Parathyroid adenoma (tissue), 2 donors: ENCODE measurements at regions not wholly inside any gene's neighbourhood (a gene's known extent, or its start where the extent isn't known, plus 50 kb on each side); places are given as distances from the start of the nearest gene placed in this dataset.

Experiments
- H2AFZ ChIP-seq: fragments of 300-600 bp; sonication (generic); one replicate; pipeline ENCODE4 v1.7.0; 2017; ENCODE audit warnings: antibody characterized with exemption, mild to moderate bottlenecking
- H3K27ac ChIP-seq: fragments of 300-600 bp; sonication (generic); one replicate; pipeline ENCODE4 v1.7.0; 2017
- H3K27me3 ChIP-seq: fragments of 300-600 bp; sonication (generic); one replicate; pipeline ENCODE4 v1.7.0; 2017; ENCODE audit warnings: low read length; ENCODE audit not compliant: control insufficient read depth, insufficient read depth
- H3K36me3 ChIP-seq: fragments of 300-600 bp; sonication (generic); one replicate; pipeline ENCODE4 v1.7.0; 2017; ENCODE audit warnings: low read length; ENCODE audit not compliant: control insufficient read depth, insufficient read depth
- H3K4me1 ChIP-seq: fragments of 300-600 bp; sonication (generic); one replicate; pipeline ENCODE4 v1.7.0; 2017; ENCODE audit warnings: control low read depth
- H3K4me2 ChIP-seq: fragments of 300-600 bp; sonication (generic); one replicate; pipeline ENCODE4 v1.7.0; 2017; ENCODE audit warnings: low read length
- H3K4me3 ChIP-seq: fragments of 300-600 bp; sonication (generic); one replicate; pipeline ENCODE4 v1.7.0; 2017; ENCODE audit warnings: low read depth, low read length
- H3K79me2 ChIP-seq: fragments of 300-600 bp; sonication (generic); one replicate; pipeline ENCODE4 v1.7.0; 2017; ENCODE audit warnings: control low read depth
- H3K9ac ChIP-seq: fragments of 300-600 bp; sonication (generic); one replicate; pipeline ENCODE4 v1.7.0; 2017; ENCODE audit warnings: mild to moderate bottlenecking
- H3K9me3 ChIP-seq: fragments of 300-600 bp; sonication (generic); one replicate; pipeline ENCODE4 v1.7.0; 2017; ENCODE audit warnings: low read length; ENCODE audit not compliant: control insufficient read depth
- CTCF ChIP-seq: fragments of 300-600 bp; sonication (generic); IDR thresholded peaks from one replicate; pipeline ENCODE4 v1.7.0; 2017; ENCODE audit warnings: antibody characterized with exemption, mild to moderate bottlenecking
- donor health status: primary hyperparathyroidism.

- no peaks in the 10 kb centered on the region for H3K36me3 ChIP-seq
- H3K4me1 ChIP-seq = no peaks in the 10 kb centered on the region
- no peaks in the 10 kb centered on the region for H3K27me3 ChIP-seq
- no peak overlapping the region for H2AFZ ChIP-seq
- H3K9me3 ChIP-seq = no peaks in the 10 kb centered on the region
- no peak for TF ChIP-seq CTCF
- no peak overlapping the region for H3K9ac ChIP-seq
- no peak overlapping the region for H3K27ac ChIP-seq
- H3K4me3 ChIP-seq = no peak overlapping the region
- no peaks in the 10 kb centered on the region for H3K79me2 ChIP-seq
- no peak overlapping the region for H3K4me2 ChIP-seq
Observed at GRCh38 chr18:78893281-78894032, 86.2 kb upstream of the SALL3 start.

- Histone ChIP-seq H3K9me3 (no peaks in the 10 kb centered on the region), H3K27ac (no peak overlapping the region), H2AFZ (no peak overlapping the region), H3K27me3 (no peaks in the 10 kb centered on the region), H3K79me2 (no peaks in the 10 kb centered on the region), H3K9ac (no peak overlapping the region), H3K36me3 (no peaks in the 10 kb centered on the region), H3K4me3 (no peak overlapping the region), H3K4me1 (no peaks in the 10 kb centered on the region), H3K4me2 (no peak overlapping the region)
- TF ChIP-seq CTCF = no peak
Observed at GRCh38 chr18:78894033-78894305, 85.6 kb upstream of the SALL3 start.

- H3K4me2 ChIP-seq = no peak overlapping the region
- no peaks in the 10 kb centered on the region for H3K27me3 ChIP-seq
- H3K9ac ChIP-seq = no peak overlapping the region
- no peak overlapping the region for H3K27ac ChIP-seq
- no peak overlapping the region for H2AFZ ChIP-seq
- H3K36me3 ChIP-seq = no peaks in the 10 kb centered on the region
- no peak overlapping the region for H3K4me3 ChIP-seq
- no peak for TF ChIP-seq CTCF
- no peaks in the 10 kb centered on the region for H3K79me2 ChIP-seq
- H3K9me3 ChIP-seq = no peaks in the 10 kb centered on the region
- H3K4me1 ChIP-seq = no peaks in the 10 kb centered on the region
Observed at GRCh38 chr18:78895207-78896001, 84.2 kb upstream of the SALL3 start.

GRCh38 chr18:78896111-78896905 lies 83.3 kb upstream of the SALL3 start:
- Histone ChIP-seq H3K4me1 (no peaks in the 10 kb centered on the region), H3K36me3 (no peaks in the 10 kb centered on the region), H3K4me2 (no peak overlapping the region), H3K9ac (no peak overlapping the region), H3K27ac (no peak overlapping the region), H3K4me3 (no peak overlapping the region), H3K27me3 (no peaks in the 10 kb centered on the region), H3K79me2 (no peaks in the 10 kb centered on the region), H3K9me3 (no peaks in the 10 kb centered on the region), H2AFZ (no peak overlapping the region)
- TF ChIP-seq CTCF = no peak
